Hepatocyte (in vitro differentiated cells): ENCODE measurements at regions not wholly inside any gene's neighbourhood (a gene's known extent, or its start where the extent isn't known, plus 50 kb on each side); places are given as distances from the start of the nearest gene placed in this dataset.

Experiments
- DNase-seq: peaks from one replicate; pipeline ENCODE4 v3.0.0-alpha.2; 2016; ENCODE audit warnings: low spot score
- H2AFZ ChIP-seq: fragments of 200-600 bp; sonication (generic); 2 replicates; pipeline ENCODE4 v1.6.0; 2016; ENCODE audit warnings: antibody characterized with exemption, mild to moderate bottlenecking
- H3K27ac ChIP-seq: fragments of 200-600 bp; sonication (generic); 2 replicates; pipeline ENCODE4 v1.5.1; 2016; ENCODE audit warnings: mild to moderate bottlenecking
- H3K27me3 ChIP-seq: fragments of 200-600 bp; sonication (generic); 2 replicates; pipeline ENCODE4 v1.6.1; 2016
- H3K36me3 ChIP-seq: fragments of 200-600 bp; sonication (generic); replicated peaks from 2 replicates; pipeline ENCODE4 v1.5.1; 2016; ENCODE audit warnings: low read depth; ENCODE audit not compliant: insufficient read depth
- H3K4me1 ChIP-seq: fragments of 200-600 bp; sonication (generic); 2 replicates; pipeline ENCODE4 v1.5.1; 2016; ENCODE audit warnings: mild to moderate bottlenecking, moderate library complexity; ENCODE audit not compliant: insufficient read depth
- H3K4me2 ChIP-seq: fragments of 200-600 bp; sonication (generic); 2 replicates; pipeline ENCODE4 v1.6.0; 2016
- H3K4me3 ChIP-seq: fragments of 200-600 bp; sonication (generic); 2 replicates; pipeline ENCODE4 v1.5.1; 2016; ENCODE audit warnings: mild to moderate bottlenecking
- H3K79me2 ChIP-seq: fragments of 200-600 bp; sonication (generic); 2 replicates; pipeline ENCODE4 v1.6.0; 2017; ENCODE audit warnings: mild to moderate bottlenecking
- H3K9me2 ChIP-seq: fragments of 200-600 bp; sonication (generic); replicated peaks from 2 replicates; pipeline ENCODE4 v1.6.0; 2017; ENCODE audit warnings: mild to moderate bottlenecking; ENCODE audit not compliant: insufficient read depth
- H3K9me3 ChIP-seq: fragments of 200-600 bp; sonication (generic); 2 replicates; pipeline ENCODE4 v1.5.1; 2016; ENCODE audit warnings: low read depth, mild to moderate bottlenecking
- H4K20me1 ChIP-seq: fragments of 200-600 bp; sonication (generic); 2 replicates; pipeline ENCODE4 v1.6.0; 2016; ENCODE audit warnings: mild to moderate bottlenecking; ENCODE audit not compliant: insufficient read depth, poor library complexity, severe bottlenecking
- CTCF ChIP-seq: fragments of 200-600 bp; sonication (generic); IDR thresholded peaks from 2 replicates; pipeline ENCODE4 v1.5.1; 2016; ENCODE audit warnings: antibody characterized with exemption, mild to moderate bottlenecking; ENCODE audit not compliant: poor library complexity
- EZH2 ChIP-seq: fragments of 200-600 bp; sonication (generic); IDR thresholded peaks from 2 replicates; pipeline ENCODE4 v1.6.1; 2016; ENCODE audit warnings: antibody characterized with exemption, mild to moderate bottlenecking, borderline replicate concordance
- EZH2phosphoT487 ChIP-seq: fragments of 200-600 bp; sonication (generic); IDR thresholded peaks from one replicate; pipeline ENCODE4 v1.6.1; 2018; ENCODE audit warnings: antibody characterized with exemption, mild to moderate bottlenecking, low read depth, moderate library complexity; ENCODE audit not compliant: unreplicated experiment, severe bottlenecking
- WGBS: methylation state at CpG from one replicate; pipeline ENCODE4 v1.1.6; 2016; ENCODE audit warnings: low lambda C conversion rate; ENCODE audit errors: missing lambda C conversion rate; 5-methylcytosine and 5-hydroxymethylcytosine counted together

GRCh38 chr20:59391975-59392374 is 91.6 kb downstream of the EDN3 start:
- no peaks in the 10 kb centered on the region for H3K4me1 ChIP-seq
- WGBS, result 95% methylated on average over 1 of the region's 1 CpG
- H3K9me3 ChIP-seq, result no peaks in the 10 kb centered on the region
- no peaks in the 10 kb centered on the region for H3K9me2 ChIP-seq
- no peak for TF ChIP-seq EZH2phosphoT487
- TF ChIP-seq CTCF, result no peak
- TF ChIP-seq EZH2, result no peak
- H3K36me3 ChIP-seq, result no peaks in the 10 kb centered on the region
- DNase-seq, result no peak
- no peak overlapping the region for H3K4me2 ChIP-seq
- H3K4me3 ChIP-seq, result no peak overlapping the region
- no peaks in the 10 kb centered on the region for H3K79me2 ChIP-seq
- H2AFZ ChIP-seq, result no peak overlapping the region
- no peak overlapping the region for H3K27ac ChIP-seq
- H3K27me3 ChIP-seq, result no peaks in the 10 kb centered on the region
- H4K20me1 ChIP-seq, result no peaks in the 10 kb centered on the region

GRCh38 chr20:59392736-59393135 is 92.3 kb downstream of the EDN3 start:
- Histone ChIP-seq H3K4me3 (no peak overlapping the region), H3K27ac (no peak overlapping the region), H4K20me1 (no peaks in the 10 kb centered on the region), H3K4me2 (no peak overlapping the region), H3K36me3 (no peaks in the 10 kb centered on the region), H3K9me3 (no peaks in the 10 kb centered on the region), H3K9me2 (no peaks in the 10 kb centered on the region), H3K4me1 (no peaks in the 10 kb centered on the region), H2AFZ (no peak overlapping the region), H3K79me2 (no peaks in the 10 kb centered on the region), H3K27me3 (no peaks in the 10 kb centered on the region)
- no peak for DNase-seq
- TF ChIP-seq CTCF (no peak), EZH2 (no peak), EZH2phosphoT487 (no peak)
- WGBS, result 70% methylated on average over 4 of the region's 4 CpGs

GRCh38 chr20:59393142-59393541 is 92.7 kb downstream of the EDN3 start:
- TF ChIP-seq EZH2phosphoT487 (no peak), EZH2 (no peak), CTCF (no peak)
- no peaks in the 10 kb centered on the region for H3K36me3 ChIP-seq
- no peaks in the 10 kb centered on the region for H4K20me1 ChIP-seq
- no peaks in the 10 kb centered on the region for H3K9me2 ChIP-seq
- H3K4me1 ChIP-seq, result no peaks in the 10 kb centered on the region
- no peaks in the 10 kb centered on the region for H3K27me3 ChIP-seq
- no peak overlapping the region for H3K4me3 ChIP-seq
- no peak overlapping the region for H3K4me2 ChIP-seq
- no peak overlapping the region for H3K27ac ChIP-seq
- H2AFZ ChIP-seq, result no peak overlapping the region
- H3K79me2 ChIP-seq, result no peaks in the 10 kb centered on the region
- no peaks in the 10 kb centered on the region for H3K9me3 ChIP-seq
- WGBS, result 92% methylated on average over 3 of the region's 3 CpGs
- no peak for DNase-seq

GRCh38 chr20:59395729-59396128 is 95.3 kb downstream of the EDN3 start:
- 91% methylated on average over 6 of the region's 6 CpGs for WGBS
- no peak overlapping the region for H2AFZ ChIP-seq
- no peak for DNase-seq
- H3K4me2 ChIP-seq, result no peak overlapping the region
- H3K79me2 ChIP-seq, result no peaks in the 10 kb centered on the region
- H3K27me3 ChIP-seq, result peaks cover 5% of the 10 kb centered on the region
- no peak for TF ChIP-seq EZH2
- TF ChIP-seq CTCF, result no peak
- TF ChIP-seq EZH2phosphoT487, result no peak
- H4K20me1 ChIP-seq, result no peaks in the 10 kb centered on the region
- H3K9me2 ChIP-seq, result no peaks in the 10 kb centered on the region
- H3K9me3 ChIP-seq, result no peaks in the 10 kb centered on the region
- H3K4me3 ChIP-seq, result no peak overlapping the region
- H3K4me1 ChIP-seq, result peaks cover 20% of the 10 kb centered on the region
- no peak overlapping the region for H3K27ac ChIP-seq
- no peaks in the 10 kb centered on the region for H3K36me3 ChIP-seq
